Muscle of leg (tissue), 3 donors: ENCODE measurements at regions not wholly inside any gene's neighbourhood (a gene's known extent, or its start where the extent isn't known, plus 50 kb on each side); places are given as distances from the start of the nearest gene placed in this dataset.
"Not testable (repeated sequence)": the region's sequence is repeated elsewhere in the genome, so short reads cannot be mapped to it uniquely, and the experiment has no call there.

Experiments used
- DNase-seq: peaks from one replicate; pipeline ENCODE4 v3.0.0; 2013
- H3K27ac ChIP-seq: one replicate; pipeline ENCODE4 v1.5.1; 2013; ENCODE audit warnings: mild to moderate bottlenecking, low read length, control low read depth
- H3K27me3 ChIP-seq: one replicate; pipeline ENCODE4 v1.6.1; 2013; ENCODE audit warnings: low read length; ENCODE audit not compliant: control insufficient read depth, insufficient read depth
- H3K36me3 ChIP-seq: one replicate; pipeline ENCODE4 v1.6.1; 2013; ENCODE audit warnings: low read length; ENCODE audit not compliant: control insufficient read depth, insufficient read depth
- H3K4me1 ChIP-seq: one replicate; pipeline ENCODE4 v1.6.1; 2013; ENCODE audit warnings: low read length; ENCODE audit not compliant: control insufficient read depth, insufficient read depth
- H3K4me3 ChIP-seq: one replicate; pipeline ENCODE4 v1.5.1; 2013; ENCODE audit warnings: low read length, control low read depth
- H3K9me3 ChIP-seq: replicated peaks from 2 replicates; pipeline ENCODE4 v1.6.1; 2013; ENCODE audit warnings: low read depth, low read length; ENCODE audit not compliant: control insufficient read depth
- WGBS: methylation state at CpG from one replicate; pipeline ENCODE4 v1.1.5; 2013; ENCODE audit warnings: missing lambda C conversion rate; ENCODE audit not compliant: insufficient coverage; 5-methylcytosine and 5-hydroxymethylcytosine counted together

DNA sequence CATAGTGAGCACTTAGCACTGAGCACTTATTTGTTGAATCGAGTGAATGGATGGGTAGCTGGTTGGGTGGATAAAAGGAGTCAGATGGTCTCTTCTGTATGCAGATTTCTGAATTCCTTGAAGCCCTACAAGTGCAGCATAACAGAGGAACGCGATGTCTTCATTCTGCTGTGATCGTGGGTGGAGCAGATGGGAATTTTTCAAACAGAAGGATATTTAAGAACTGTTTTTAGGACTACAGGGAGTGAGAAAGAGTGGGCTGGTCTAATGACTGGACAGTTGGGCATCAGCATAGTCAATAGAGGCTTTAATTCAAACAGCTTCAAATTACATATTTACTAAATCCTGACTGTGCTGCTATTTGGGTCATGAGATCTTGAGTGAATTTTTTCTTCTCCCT is 253.2 kb downstream of the CEMIP2 start:
- H3K27me3 ChIP-seq = no peaks in the 10 kb centered on the region
- H3K36me3 ChIP-seq = no peaks in the 10 kb centered on the region
- DNase-seq = no peak
- H3K4me3 ChIP-seq = no peak overlapping the region
- H3K27ac ChIP-seq = no peak overlapping the region
- 80% methylated on average over 2 of the region's 4 CpGs for WGBS
- no peaks in the 10 kb centered on the region for H3K9me3 ChIP-seq
- H3K4me1 ChIP-seq = peaks cover 2% of the 10 kb centered on the region

DNA sequence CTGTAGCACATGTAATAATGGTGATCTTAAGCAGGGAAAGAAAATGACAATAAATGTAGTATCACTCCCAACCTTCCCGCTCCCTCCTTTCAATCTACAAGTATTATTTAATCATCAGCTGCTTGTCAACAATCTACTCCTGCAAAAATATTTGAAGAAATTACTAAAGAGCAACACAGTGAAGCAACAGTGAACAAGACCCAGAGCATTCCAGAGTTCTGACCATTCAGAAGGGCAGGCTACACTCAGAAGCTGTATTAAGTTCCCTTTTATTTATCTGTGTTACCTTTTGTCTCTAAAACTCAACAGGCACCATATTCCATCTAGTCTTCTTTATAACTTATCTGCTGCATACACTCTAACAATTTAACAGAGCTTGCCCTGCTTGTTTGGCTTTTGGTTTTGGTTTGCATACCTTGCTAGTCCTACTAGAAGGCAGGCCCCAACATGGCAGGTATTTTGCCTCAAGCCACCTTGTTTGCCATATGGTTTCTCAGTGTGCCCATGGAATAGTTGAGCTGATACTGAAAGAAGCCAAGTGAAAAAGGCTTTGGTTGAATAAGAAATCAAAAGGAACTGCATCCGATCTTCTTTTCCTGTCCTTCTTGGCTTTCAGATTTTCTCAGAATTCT is 253.9 kb downstream of the CEMIP2 start:
- Histone ChIP-seq H3K4me3 (no peak overlapping the region), H3K27ac (no peak overlapping the region), H3K9me3 (no peaks in the 10 kb centered on the region), H3K36me3 (no peaks in the 10 kb centered on the region), H3K27me3 (no peaks in the 10 kb centered on the region), H3K4me1 (peaks cover 2% of the 10 kb centered on the region)
- no CpG with 5 or more reads among the region's 2 CpGs for WGBS
- DNase-seq = no peak

DNA sequence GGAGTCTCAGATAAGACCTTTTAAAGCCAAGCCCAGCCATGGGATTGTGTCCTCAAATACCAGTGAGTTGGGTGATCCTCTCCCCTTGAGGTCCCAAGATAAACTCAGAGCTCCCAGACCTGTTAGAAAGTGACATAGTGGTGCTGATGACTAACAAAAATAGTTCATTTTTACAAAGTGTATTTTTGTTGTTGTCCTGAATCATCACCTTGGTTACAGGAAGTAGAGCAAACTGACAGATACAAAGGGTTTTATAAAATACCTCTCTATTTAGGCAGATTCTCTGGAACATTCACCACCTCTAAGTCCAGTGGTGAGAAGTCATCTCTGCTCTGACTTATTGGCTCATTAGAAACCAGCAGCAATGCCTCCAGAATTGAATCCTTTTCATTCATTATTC is 259.3 kb downstream of the CEMIP2 start:
- Histone ChIP-seq H3K4me1 (no peaks in the 10 kb centered on the region), H3K9me3 (no peaks in the 10 kb centered on the region), H3K36me3 (no peaks in the 10 kb centered on the region), H3K27ac (no peak overlapping the region), H3K4me3 (no peak overlapping the region), H3K27me3 (no peaks in the 10 kb centered on the region)
- DNase-seq = peak; percentile 28

DNA sequence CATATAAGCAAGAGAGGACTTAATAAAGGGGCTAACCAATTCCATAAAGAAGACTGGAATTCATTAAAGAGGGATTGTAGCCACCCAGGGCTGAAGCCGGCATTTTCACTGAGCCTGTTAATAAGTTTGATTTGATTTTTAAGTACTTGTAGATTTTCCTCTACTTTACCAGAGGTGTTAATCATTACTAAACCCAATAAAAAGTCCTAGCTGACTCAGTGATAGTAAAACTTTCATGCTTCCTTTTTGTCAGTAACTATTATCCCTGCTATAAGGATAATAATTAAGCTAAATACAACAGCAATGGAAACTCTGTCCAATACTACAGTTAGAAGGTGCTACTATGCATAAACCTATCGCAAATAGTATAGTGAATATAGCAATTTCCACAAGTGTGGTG is 260.2 kb downstream of the CEMIP2 start:
- not testable (repeated sequence) for H3K9me3 ChIP-seq, H3K4me3 ChIP-seq, H3K36me3 ChIP-seq, H3K27ac ChIP-seq, H3K27me3 ChIP-seq, DNase-seq, H3K4me1 ChIP-seq
- WGBS = no CpG with 5 or more reads among the region's 2 CpGs

DNA sequence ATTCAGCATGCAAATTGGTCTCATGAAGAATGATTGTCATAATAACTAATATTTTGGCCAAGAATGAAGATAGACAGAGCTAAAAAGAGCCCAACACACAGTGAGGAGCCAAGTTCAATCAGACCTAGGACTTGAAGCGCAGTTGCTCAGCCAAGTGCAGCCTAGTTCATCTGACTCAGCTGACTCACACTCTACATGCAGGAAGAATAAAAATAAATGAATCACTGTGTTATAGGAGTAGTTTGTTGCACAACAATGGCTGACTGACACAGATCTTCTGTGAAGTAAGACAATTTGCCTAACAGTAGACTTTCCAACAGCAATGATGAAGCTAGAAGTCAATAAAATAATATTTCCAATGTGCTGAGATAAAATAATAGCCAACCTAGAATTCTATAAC is 261.5 kb downstream of the CEMIP2 start:
- no peak for DNase-seq
- Histone ChIP-seq H3K4me1 (no peaks in the 10 kb centered on the region), H3K9me3 (no peaks in the 10 kb centered on the region), H3K4me3 (no peak overlapping the region), H3K27me3 (no peaks in the 10 kb centered on the region), H3K36me3 (no peaks in the 10 kb centered on the region), H3K27ac (no peak overlapping the region)
- WGBS = no CpG with 5 or more reads among the region's 1 CpG

DNA sequence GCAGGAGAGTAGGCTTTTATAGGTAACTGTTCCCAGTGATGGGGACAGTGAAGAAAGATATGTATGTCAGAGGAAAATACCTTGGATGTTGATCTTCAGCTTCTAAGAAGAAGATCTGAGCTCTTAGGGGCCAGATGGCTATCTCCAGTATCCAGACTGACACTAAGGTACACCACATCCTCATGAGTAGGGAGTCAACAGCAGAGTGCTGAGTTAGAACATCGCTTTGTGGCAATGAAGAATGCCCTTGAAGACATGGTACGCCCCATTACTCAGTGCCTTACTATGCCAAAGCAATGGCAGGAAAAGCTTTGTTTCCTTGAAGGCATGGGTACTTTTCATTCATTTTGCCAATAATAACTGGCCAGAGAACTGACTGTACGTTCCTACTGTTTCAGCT is 263.7 kb downstream of the CEMIP2 start:
- no peak for DNase-seq
- no peaks in the 10 kb centered on the region for H3K4me1 ChIP-seq
- no peak overlapping the region for H3K27ac ChIP-seq
- H3K36me3 ChIP-seq = no peaks in the 10 kb centered on the region
- H3K4me3 ChIP-seq = no peak overlapping the region
- WGBS = 91% methylated on average over 2 of the region's 3 CpGs
- no peaks in the 10 kb centered on the region for H3K27me3 ChIP-seq
- H3K9me3 ChIP-seq = no peaks in the 10 kb centered on the region

DNA sequence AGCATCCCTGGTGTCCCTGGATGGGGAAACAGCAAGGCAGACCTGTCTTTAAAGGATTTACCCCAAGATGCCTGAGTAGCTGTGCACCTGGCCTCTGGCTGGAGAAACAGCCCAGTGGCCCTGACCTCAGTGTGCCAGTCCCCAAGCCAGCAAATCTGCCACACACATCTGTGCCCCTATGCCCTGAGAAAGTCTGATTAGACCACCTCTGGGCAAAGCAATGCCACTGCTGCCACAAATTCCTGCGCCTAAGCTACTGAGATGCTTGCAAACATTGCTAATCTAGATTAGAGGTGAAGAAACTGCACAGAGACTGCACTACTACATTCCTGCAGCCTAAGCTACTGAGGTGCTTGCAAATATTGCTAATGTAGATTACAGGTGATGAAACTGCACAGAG is 269.6 kb downstream of the CEMIP2 start:
- Histone ChIP-seq H3K4me1 (no peaks in the 10 kb centered on the region), H3K27ac (no peak overlapping the region), H3K27me3 (no peaks in the 10 kb centered on the region), H3K4me3 (no peak overlapping the region), H3K36me3 (no peaks in the 10 kb centered on the region), H3K9me3 (peaks cover 6% of the 10 kb centered on the region)
- DNase-seq = no peak
- no CpG with 5 or more reads among the region's 1 CpG for WGBS

DNA sequence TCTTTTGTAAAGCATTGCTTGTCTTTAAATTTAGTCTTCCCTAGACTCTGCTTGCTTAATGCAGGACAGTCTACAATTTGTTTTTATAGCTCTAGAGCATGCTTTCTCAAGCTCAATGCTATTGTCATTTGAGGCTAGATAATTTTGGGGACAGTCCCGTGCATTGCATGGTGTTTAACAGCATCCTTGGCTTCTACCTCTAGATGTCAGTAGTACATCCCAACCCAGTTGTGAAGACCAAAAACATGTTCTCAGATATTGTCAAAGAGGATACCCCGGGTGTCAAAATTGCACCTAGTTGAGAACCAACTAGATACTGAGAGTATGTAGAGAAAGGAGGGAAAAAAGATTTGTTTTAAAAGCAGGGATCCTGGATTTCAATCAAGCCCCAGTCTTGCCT is 277.5 kb downstream of the CEMIP2 start:
- Histone ChIP-seq H3K27me3 (no peaks in the 10 kb centered on the region), H3K36me3 (no peaks in the 10 kb centered on the region), H3K9me3 (no peaks in the 10 kb centered on the region), H3K27ac (no peak overlapping the region), H3K4me1 (peaks cover 4% of the 10 kb centered on the region), H3K4me3 (no peak overlapping the region)
- WGBS = 80% methylated on average over 1 of the region's 2 CpGs
- DNase-seq = no peak

DNA sequence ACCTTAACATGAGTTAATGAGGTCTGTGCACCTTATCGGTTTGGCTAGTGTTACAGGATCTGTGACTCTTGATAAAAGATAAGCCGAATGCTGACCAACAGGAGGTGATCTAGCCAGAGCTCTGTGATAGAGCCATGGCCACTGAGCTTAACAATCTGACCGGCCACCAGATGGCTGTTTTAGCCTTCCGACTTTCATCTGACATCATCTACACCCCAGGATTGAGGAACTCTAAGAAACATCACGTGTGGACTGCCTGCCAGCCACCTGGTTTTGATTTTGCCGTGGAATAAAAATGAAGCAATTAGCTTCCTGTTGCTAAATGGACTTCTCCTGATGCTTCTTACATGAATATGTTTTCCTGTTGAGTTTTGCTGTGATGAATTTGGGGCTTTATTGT is 281.3 kb downstream of the CEMIP2 start:
- peaks cover 8% of the 10 kb centered on the region for H3K4me1 ChIP-seq
- H3K27me3 ChIP-seq = no peaks in the 10 kb centered on the region
- DNase-seq = peak; percentile 81
- no peaks in the 10 kb centered on the region for H3K9me3 ChIP-seq
- WGBS = 53% methylated on average over 4 of the region's 6 CpGs
- H3K36me3 ChIP-seq = no peaks in the 10 kb centered on the region
- no peak overlapping the region for H3K27ac ChIP-seq
- H3K4me3 ChIP-seq = no peak overlapping the region

DNA sequence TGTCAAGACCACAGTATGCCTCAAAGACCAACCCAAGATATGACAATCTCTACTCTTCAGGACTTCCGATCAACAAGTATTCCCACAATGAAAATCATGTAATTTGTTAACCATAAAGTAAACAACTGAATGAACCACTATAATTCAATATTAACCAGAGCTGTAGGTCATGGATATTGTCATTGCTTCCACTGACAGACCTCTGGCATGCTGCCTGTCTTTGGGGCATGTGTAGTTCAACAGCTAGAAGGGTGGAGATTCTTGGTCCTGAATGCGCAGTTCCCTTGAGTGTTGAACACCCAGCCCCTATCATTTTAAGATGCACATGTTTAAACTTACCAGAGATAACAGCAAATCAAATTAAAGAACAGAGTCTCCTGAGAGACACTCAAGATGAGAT is 283.0 kb downstream of the CEMIP2 start:
- no peaks in the 10 kb centered on the region for H3K9me3 ChIP-seq
- H3K27ac ChIP-seq = no peak overlapping the region
- WGBS = no CpG with 5 or more reads among the region's 2 CpGs
- H3K4me1 ChIP-seq = peaks cover 8% of the 10 kb centered on the region
- no peaks in the 10 kb centered on the region for H3K27me3 ChIP-seq
- no peak overlapping the region for H3K4me3 ChIP-seq
- no peak for DNase-seq
- no peaks in the 10 kb centered on the region for H3K36me3 ChIP-seq

DNA sequence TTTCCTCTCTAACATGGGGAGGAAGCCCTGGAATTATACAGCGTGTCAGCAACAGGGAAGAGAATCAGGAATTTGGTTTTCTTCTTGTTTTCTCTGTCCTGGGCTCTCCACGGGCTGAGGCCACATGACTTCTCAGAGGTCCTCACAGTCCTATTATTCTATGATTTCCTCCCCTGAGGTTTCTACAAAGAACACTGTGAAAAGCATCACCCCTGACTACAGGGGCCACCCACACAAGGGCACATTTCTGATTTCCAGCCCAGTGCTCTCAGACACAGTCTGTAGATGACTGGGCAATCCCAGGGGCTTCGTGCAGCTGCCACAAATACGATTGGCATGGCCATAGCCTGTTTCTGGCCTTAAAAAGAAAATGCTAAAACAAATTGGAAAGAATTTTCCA is 284.9 kb downstream of the CEMIP2 start:
- WGBS = 60% methylated on average over 1 of the region's 4 CpGs
- H3K27ac ChIP-seq = no peak overlapping the region
- no peaks in the 10 kb centered on the region for H3K27me3 ChIP-seq
- H3K4me3 ChIP-seq = no peak overlapping the region
- H3K9me3 ChIP-seq = no peaks in the 10 kb centered on the region
- DNase-seq = no peak
- no peaks in the 10 kb centered on the region for H3K36me3 ChIP-seq
- H3K4me1 ChIP-seq = peaks cover 8% of the 10 kb centered on the region
